Ramos (cell line): ENCODE measurements at regions not wholly inside any gene's neighbourhood (a gene's known extent, or its start where the extent isn't known, plus 50 kb on each side); places are given as distances from the start of the nearest gene placed in this dataset.

Experiments used
- in situ Hi-C: fragments of 300-500 bp; cut with MboI; formaldehyde crosslinking; loops from one replicate; pipeline ENCODE4 v1.14.3; 2022; ENCODE audit warnings: low sequenced_read_pairs; ENCODE audit not compliant: unreplicated experiment

GRCh38 chr2:14313341-14313740 lies 319.2 kb upstream of the LRATD1 start:
- in situ Hi-C loops, result no loop called here

GRCh38 chr2:14316594-14316993 lies 315.9 kb upstream of the LRATD1 start:
- in situ Hi-C loops, result no loop called here

- in situ Hi-C loops, result no loop called here
Observed at GRCh38 chr2:14321357-14321756, 311.2 kb upstream of the LRATD1 start.

- in situ Hi-C loops, result no loop called here
Observed at GRCh38 chr2:14322306-14322705, 310.2 kb upstream of the LRATD1 start.

GRCh38 chr2:14324308-14324707 lies 308.2 kb upstream of the LRATD1 start:
- in situ Hi-C loops, result no loop called here

GRCh38 chr2:14330884-14331283 lies 301.6 kb upstream of the LRATD1 start:
- in situ Hi-C loops, result no loop called here

- in situ Hi-C loops, result no loop called here
Observed at GRCh38 chr2:14336759-14337382, 295.6 kb upstream of the LRATD1 start.

- in situ Hi-C loops, result no loop called here
Observed at GRCh38 chr2:14340703-14341102, 291.8 kb upstream of the LRATD1 start.

- in situ Hi-C loops, result no loop called here
Observed at GRCh38 chr2:14342313-14342712, 290.2 kb upstream of the LRATD1 start.

GRCh38 chr2:14344355-14344754 lies 288.2 kb upstream of the LRATD1 start:
- in situ Hi-C loops, result no loop called here

GRCh38 chr2:14348247-14348646 lies 284.3 kb upstream of the LRATD1 start:
- in situ Hi-C loops, result no loop called here

- in situ Hi-C loops, result no loop called here
Observed at GRCh38 chr2:14350856-14351255, 281.7 kb upstream of the LRATD1 start.

- in situ Hi-C loops, result no loop called here
Observed at GRCh38 chr2:14352067-14352466, 280.4 kb upstream of the LRATD1 start.

- in situ Hi-C loops, result no loop called here
Observed at GRCh38 chr2:14354231-14354630, 278.3 kb upstream of the LRATD1 start.

- in situ Hi-C loops, result no loop called here
Observed at GRCh38 chr2:14355102-14355501, 277.4 kb upstream of the LRATD1 start.

GRCh38 chr2:14358339-14358738 lies 274.2 kb upstream of the LRATD1 start:
- in situ Hi-C loops, result no loop called here

GRCh38 chr2:14358774-14359173 lies 273.7 kb upstream of the LRATD1 start:
- in situ Hi-C loops, result no loop called here

- in situ Hi-C loops, result no loop called here
Observed at GRCh38 chr2:14363137-14363536, 269.4 kb upstream of the LRATD1 start.

GRCh38 chr2:14363976-14364375 lies 268.5 kb upstream of the LRATD1 start:
- in situ Hi-C loops, result no loop called here

- in situ Hi-C loops, result no loop called here
Observed at GRCh38 chr2:14364471-14364870, 268.0 kb upstream of the LRATD1 start.

- in situ Hi-C loops, result no loop called here
Observed at GRCh38 chr2:14385043-14385442, 247.5 kb upstream of the LRATD1 start.

GRCh38 chr2:14387332-14387731 lies 245.2 kb upstream of the LRATD1 start:
- in situ Hi-C loops, result no loop called here

GRCh38 chr2:14388724-14389123 lies 243.8 kb upstream of the LRATD1 start:
- in situ Hi-C loops, result no loop called here
